ENCODE measurements at regions not wholly inside any gene's neighbourhood (a gene's known extent, or its start where the extent isn't known, plus 50 kb on each side); places are given as distances from the start of the nearest gene placed in this dataset.

- H4K20me1 ChIP-seq (ENCODE audit: low read length), result no peaks in the 10 kb centered on the region
- intact Hi-C loops (cut with micrococcal nuclease), result loop anchor here (10.0 kb wide), 1 partner anchor 135 kb away; no protein-coding TSS in a partner anchor
- no peaks in the 10 kb centered on the region for H3F3A ChIP-seq (ENCODE audit: low read length, unreplicated experiment)
- no peaks in the 10 kb centered on the region for H3K9me2 ChIP-seq (replicated peaks; ENCODE audit: low read length)
- H3K79me2 ChIP-seq (ENCODE audit: low read length), result no peaks in the 10 kb centered on the region
- H3K9ac ChIP-seq (ENCODE audit: low read length), result no peak overlapping the region
- TF ChIP-seq EZH2phosphoT487 (IDR thresholded peaks at IDR 0.05; ENCODE audit: borderline replicate concordance, low read length), result no peak
- TF ChIP-seq EZH2 (IDR thresholded peaks at IDR 0.05; ENCODE audit: low read length, unreplicated experiment), result no peak
- TF ChIP-seq CTCF (conservative IDR thresholded peaks at IDR 0.05; ENCODE audit: low read depth, low read length), result no peak
- H3K4me3 ChIP-seq (ENCODE audit: low read length), result no peak overlapping the region
- no peaks in the 10 kb centered on the region for H3K27me3 ChIP-seq (ENCODE audit: low read length)
- H2AFZ ChIP-seq (ENCODE audit: low read length), result no peak overlapping the region
- no peak overlapping the region for H3K27ac ChIP-seq (ENCODE audit: low read length)
- POLR2A ChIA-PET (ENCODE audit: unreplicated experiment), result no interaction called here
- ATAC-seq (no peak), DNase-seq (no peak)
- no peaks in the 10 kb centered on the region for H3K36me3 ChIP-seq (ENCODE audit: low read depth, low read length)
- no peak overlapping the region for H3K4me2 ChIP-seq (ENCODE audit: low read length)
- CTCF ChIA-PET, result no interaction called here
- H3K9me3 ChIP-seq (ENCODE audit: low read length), result no peaks in the 10 kb centered on the region
- BruUV-seq (replicated peaks), result no TSS peak
- H3K4me1 ChIP-seq (ENCODE audit: insufficient read depth, low read length), result no peaks in the 10 kb centered on the region
These were observed 332.8 kb downstream of the GASK1B start for GRCh38 chr4:157840034-157840433.

- Histone ChIP-seq H4K20me1 (ENCODE audit: low read length) (no peaks in the 10 kb centered on the region), H3K9ac (ENCODE audit: low read length) (no peak overlapping the region), H3F3A (ENCODE audit: low read length, unreplicated experiment) (no peaks in the 10 kb centered on the region), H3K4me1 (ENCODE audit: insufficient read depth, low read length) (no peaks in the 10 kb centered on the region), H3K36me3 (ENCODE audit: low read depth, low read length) (no peaks in the 10 kb centered on the region), H3K4me2 (ENCODE audit: low read length) (no peak overlapping the region), H2AFZ (ENCODE audit: low read length) (no peak overlapping the region), H3K9me2 (replicated peaks; ENCODE audit: low read length) (no peaks in the 10 kb centered on the region), H3K9me3 (ENCODE audit: low read length) (no peaks in the 10 kb centered on the region), H3K4me3 (ENCODE audit: low read length) (no peak overlapping the region), H3K79me2 (ENCODE audit: low read length) (no peaks in the 10 kb centered on the region), H3K27me3 (ENCODE audit: low read length) (no peaks in the 10 kb centered on the region), H3K27ac (ENCODE audit: low read length) (no peak overlapping the region)
- TF ChIP-seq EZH2phosphoT487 (IDR thresholded peaks at IDR 0.05; ENCODE audit: borderline replicate concordance, low read length) (no peak), EZH2 (IDR thresholded peaks at IDR 0.05; ENCODE audit: low read length, unreplicated experiment) (no peak), CTCF (conservative IDR thresholded peaks at IDR 0.05; ENCODE audit: low read depth, low read length) (no peak)
- POLR2A ChIA-PET (ENCODE audit: unreplicated experiment), result no interaction called here
- DNase-seq, result no peak
- intact Hi-C loops (cut with micrococcal nuclease), result no loop called here
- CTCF ChIA-PET, result no interaction called here
- ATAC-seq, result no peak
- no TSS peak for BruUV-seq (replicated peaks)
These were observed 334.5 kb downstream of the GASK1B start for GRCh38 chr4:157838366-157838765.

GRCh38 chr4:157837071-157837703, 335.6 kb downstream of the GASK1B start:
- Histone ChIP-seq H3K9me3 (ENCODE audit: low read length) (no peaks in the 10 kb centered on the region), H3K27me3 (ENCODE audit: low read length) (no peaks in the 10 kb centered on the region), H3K4me2 (ENCODE audit: low read length) (no peak overlapping the region), H3F3A (ENCODE audit: low read length, unreplicated experiment) (no peaks in the 10 kb centered on the region), H3K36me3 (ENCODE audit: low read depth, low read length) (no peaks in the 10 kb centered on the region), H2AFZ (ENCODE audit: low read length) (no peak overlapping the region), H3K4me3 (ENCODE audit: low read length) (no peak overlapping the region), H3K9ac (ENCODE audit: low read length) (no peak overlapping the region), H3K27ac (ENCODE audit: low read length) (no peak overlapping the region), H3K9me2 (replicated peaks; ENCODE audit: low read length) (no peaks in the 10 kb centered on the region), H3K4me1 (ENCODE audit: insufficient read depth, low read length) (no peaks in the 10 kb centered on the region), H3K79me2 (ENCODE audit: low read length) (no peaks in the 10 kb centered on the region), H4K20me1 (ENCODE audit: low read length) (no peaks in the 10 kb centered on the region)
- ChIA-PET POLR2A (ENCODE audit: unreplicated experiment) (interaction anchor here (0.6 kb wide), 1 partner anchor 84 kb away, joined by 3 read pairs; no protein-coding TSS in a partner anchor), CTCF (no interaction called here)
- intact Hi-C loops (cut with micrococcal nuclease), result no loop called here
- no peak for DNase-seq
- TF ChIP-seq CTCF (conservative IDR thresholded peaks at IDR 0.05; ENCODE audit: low read depth, low read length) (no peak), EZH2phosphoT487 (IDR thresholded peaks at IDR 0.05; ENCODE audit: borderline replicate concordance, low read length) (no peak), EZH2 (IDR thresholded peaks at IDR 0.05; ENCODE audit: low read length, unreplicated experiment) (no peak)
- BruUV-seq (replicated peaks), result no TSS peak
- peak; percentile 51 for ATAC-seq
